Erythroblast (primary cell): ENCODE measurements at regions not wholly inside any gene's neighbourhood (a gene's known extent, or its start where the extent isn't known, plus 50 kb on each side); places are given as distances from the start of the nearest gene placed in this dataset.

Source experiments
- GATA1 ChIP-seq: IDR thresholded peaks from 2 replicates; pipeline ENCODE4 v1.6.1; 2011; ENCODE audit warnings: low read depth, mild to moderate bottlenecking, control low read depth, low read length, moderate library complexity
- POLR2A ChIP-seq: IDR thresholded peaks from 2 replicates; pipeline ENCODE4 v1.6.1; 2011; ENCODE audit warnings: mild to moderate bottlenecking, low read length

- TF ChIP-seq POLR2A (no peak), GATA1 (no peak)
Observed at GRCh38 chr12:126910570-126910969, 1356.4 kb upstream of the TMEM132C start.
